HepG2 (cell line): ENCODE measurements at regions not wholly inside any gene's neighbourhood (a gene's known extent, or its start where the extent isn't known, plus 50 kb on each side); places are given as distances from the start of the nearest gene placed in this dataset.

Experiments used
- EP300 ChIP-seq, 3 experiments: sonication (generic) in 1 of 3; formaldehyde crosslinking in 1 of 3; IDR thresholded peaks; 2 replicates each; pipeline versions ENCODE4 v1.5.1 to v1.6.1; 2011 to 2020; ENCODE audit warnings: low read depth in 2 of 3, low read length in 2 of 3, borderline replicate concordance in 1 of 3, improper control_type of control experiment in 1 of 3, mild to moderate bottlenecking in 1 of 3, missing genetic modification reagents in 1 of 3, moderate library complexity in 1 of 3
- JUND ChIP-seq: sonication (generic); formaldehyde crosslinking; IDR thresholded peaks from 2 replicates; pipeline ENCODE4 v1.8.0; 2022; ENCODE audit warnings: mild to moderate bottlenecking, missing genetic modification reagents
- ZNF143 ChIP-seq: sonication (generic); formaldehyde crosslinking; IDR thresholded peaks from 2 replicates; pipeline ENCODE4 v1.4.0; 2020; ENCODE audit warnings: missing genetic modification reagents
- TF ChIP-seq, protein P1 (sequence below): sonication (generic); formaldehyde crosslinking; IDR thresholded peaks from 2 replicates; pipeline ENCODE4 v1.8.0; 2022; ENCODE audit warnings: missing genetic modification reagents, mild to moderate bottlenecking, inconsistent platforms, borderline replicate concordance

DNA sequence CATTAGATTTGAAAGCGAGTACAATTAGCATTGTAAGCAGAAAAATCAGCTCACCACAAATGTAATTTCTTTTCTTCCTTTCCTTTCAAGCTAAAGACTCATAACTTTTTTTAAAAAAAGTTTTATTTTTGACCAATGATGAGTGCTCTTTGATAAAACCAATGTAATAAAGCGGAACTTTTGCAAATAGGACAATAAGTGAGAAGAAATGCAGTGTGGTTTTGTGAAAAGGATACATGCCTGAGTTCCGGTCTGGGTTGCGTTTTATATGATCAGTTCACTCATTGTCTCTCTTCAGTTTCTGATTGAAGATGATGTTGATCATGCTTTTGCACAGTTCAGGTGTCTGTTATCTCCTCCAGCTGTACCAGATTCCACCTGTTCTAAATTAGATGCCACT, 274.4 kb downstream of the KLF12 start:
- TF ChIP-seq JUND (CRISPR knock-in tag), result no peak
- TF ChIP-seq EP300 (IDR thresholded peaks at IDR 0.05; ENCODE audit: low read depth in 2 of 2, low read length in 2 of 2), result no peak
- no peak for TF ChIP-seq EP300 (CRISPR knock-in tag; IDR thresholded peaks at IDR 0.05; ENCODE audit: borderline replicate concordance)
- TF ChIP-seq, protein P1, sequence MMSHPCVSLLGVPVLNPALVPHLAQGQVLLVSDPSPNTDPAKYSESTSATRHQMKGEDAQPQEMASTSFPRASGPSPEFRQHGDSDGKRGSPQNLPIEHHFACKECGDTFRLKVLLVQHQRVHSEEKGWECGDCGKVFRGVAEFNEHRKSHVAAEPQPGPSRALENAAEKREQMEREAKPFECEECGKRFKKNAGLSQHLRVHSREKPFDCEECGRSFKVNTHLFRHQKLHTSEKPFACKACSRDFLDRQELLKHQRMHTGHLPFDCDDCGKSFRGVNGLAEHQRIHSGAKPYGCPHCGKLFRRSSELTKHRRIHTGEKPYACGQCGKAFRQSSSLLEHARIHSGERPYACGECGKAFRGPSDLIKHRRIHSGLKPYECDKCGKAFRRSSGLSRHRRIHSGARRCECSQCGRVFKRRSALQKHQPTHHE (CRISPR knock-in tag), result no peak
- no peak for TF ChIP-seq ZNF143 (CRISPR knock-in tag)
